B cell (primary cell): ENCODE measurements at regions not wholly inside any gene's neighbourhood (a gene's known extent, or its start where the extent isn't known, plus 50 kb on each side); places are given as distances from the start of the nearest gene placed in this dataset.

Source experiments
- EZH2 ChIP-seq: IDR thresholded peaks from 2 replicates; pipeline ENCODE4 v1.6.1; 2012; ENCODE audit warnings: borderline replicate concordance, low read depth, mild to moderate bottlenecking, moderate library complexity, low read length; ENCODE audit not compliant: insufficient read depth, poor library complexity, severe bottlenecking
- TF ChIP-seq, protein P1 (sequence below): fragments of 200-600 bp; IDR thresholded peaks from one replicate; pipeline ENCODE4 v1.8.0; 2022; ENCODE audit warnings: antibody characterized with exemption, mild to moderate bottlenecking

DNA sequence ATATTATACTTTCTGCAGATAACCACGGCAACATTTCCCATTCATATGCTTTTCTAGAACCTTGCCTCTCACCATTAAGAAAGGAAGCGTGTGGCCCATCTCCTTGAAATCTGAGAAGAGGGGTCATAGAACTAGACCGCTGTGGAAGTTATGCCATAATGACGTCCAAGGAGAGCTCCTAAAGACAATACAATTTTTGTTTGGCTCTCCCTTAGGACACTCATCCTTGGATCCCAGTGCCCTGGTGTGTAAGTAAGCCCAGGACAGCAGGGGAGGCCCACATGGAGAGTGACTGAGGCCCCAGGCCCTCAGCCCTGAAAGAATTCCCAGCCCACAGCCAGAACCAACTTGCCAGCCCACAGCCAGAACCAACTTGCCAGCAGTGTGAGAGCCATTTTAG lies 379.6 kb downstream of the FOXA2 start:
- TF ChIP-seq, protein P1, sequence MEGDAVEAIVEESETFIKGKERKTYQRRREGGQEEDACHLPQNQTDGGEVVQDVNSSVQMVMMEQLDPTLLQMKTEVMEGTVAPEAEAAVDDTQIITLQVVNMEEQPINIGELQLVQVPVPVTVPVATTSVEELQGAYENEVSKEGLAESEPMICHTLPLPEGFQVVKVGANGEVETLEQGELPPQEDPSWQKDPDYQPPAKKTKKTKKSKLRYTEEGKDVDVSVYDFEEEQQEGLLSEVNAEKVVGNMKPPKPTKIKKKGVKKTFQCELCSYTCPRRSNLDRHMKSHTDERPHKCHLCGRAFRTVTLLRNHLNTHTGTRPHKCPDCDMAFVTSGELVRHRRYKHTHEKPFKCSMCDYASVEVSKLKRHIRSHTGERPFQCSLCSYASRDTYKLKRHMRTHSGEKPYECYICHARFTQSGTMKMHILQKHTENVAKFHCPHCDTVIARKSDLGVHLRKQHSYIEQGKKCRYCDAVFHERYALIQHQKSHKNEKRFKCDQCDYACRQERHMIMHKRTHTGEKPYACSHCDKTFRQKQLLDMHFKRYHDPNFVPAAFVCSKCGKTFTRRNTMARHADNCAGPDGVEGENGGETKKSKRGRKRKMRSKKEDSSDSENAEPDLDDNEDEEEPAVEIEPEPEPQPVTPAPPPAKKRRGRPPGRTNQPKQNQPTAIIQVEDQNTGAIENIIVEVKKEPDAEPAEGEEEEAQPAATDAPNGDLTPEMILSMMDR: no peak
- TF ChIP-seq EZH2: no peak
